Immature natural killer cell (primary cell): ENCODE measurements at regions not wholly inside any gene's neighbourhood (a gene's known extent, or its start where the extent isn't known, plus 50 kb on each side); places are given as distances from the start of the nearest gene placed in this dataset.

ENCODE experiments used
- DNase-seq, 3 donors: peaks; one replicate each; pipeline ENCODE4 v3.0.0; 2022; ENCODE audit warnings: mixed read lengths in 1 of 3
- H3K27ac Mint-ChIP-seq, 6 donors: one replicate each; pipeline ENCODE4 v1.8.0; 2020; ENCODE audit warnings: mixed read lengths in 6 of 6, mild to moderate bottlenecking in 5 of 6, inconsistent platforms in 4 of 6, moderate library complexity in 3 of 6
- H3K27me3 Mint-ChIP-seq, 3 donors: one replicate each; pipeline ENCODE4 v1.8.0; 2020 to 2021; ENCODE audit warnings: low read depth in 3 of 3, mild to moderate bottlenecking in 3 of 3, mixed read lengths in 3 of 3, moderate library complexity in 3 of 3, inconsistent platforms in 1 of 3
- H3K36me3 Mint-ChIP-seq, 3 donors: one replicate each; pipeline ENCODE4 v1.8.0; 2020; ENCODE audit warnings: mixed read lengths in 3 of 3, inconsistent platforms in 2 of 3, mild to moderate bottlenecking in 2 of 3
- H3K4me1 Mint-ChIP-seq, 2 donors: one replicate each; pipeline ENCODE4 v1.8.0; 2020; ENCODE audit warnings: inconsistent platforms in 2 of 2, mild to moderate bottlenecking in 2 of 2, mixed read lengths in 2 of 2, moderate library complexity in 1 of 2
- H3K4me3 Mint-ChIP-seq, 5 donors: one replicate each; pipeline ENCODE4 v1.8.0; 2020; ENCODE audit warnings: mild to moderate bottlenecking in 5 of 5, mixed read lengths in 5 of 5, inconsistent platforms in 3 of 5, moderate library complexity in 3 of 5
- H3K9me3 Mint-ChIP-seq, 6 donors: one replicate each; pipeline ENCODE4 v1.8.0; 2020; ENCODE audit warnings: mild to moderate bottlenecking in 6 of 6, mixed read lengths in 6 of 6, inconsistent platforms in 4 of 6, moderate library complexity in 3 of 6

- peaks cover 0 to 1% of the 10 kb centered on the region in 2 donors for H3K4me1 Mint-ChIP-seq
- H3K27ac Mint-ChIP-seq = no peak overlapping the region
- peaks cover 0 to 12% (median 0%) of the 10 kb centered on the region in 3 donors for H3K36me3 Mint-ChIP-seq
- no peak overlapping the region for H3K4me3 Mint-ChIP-seq
- H3K27me3 Mint-ChIP-seq = peaks cover 8 to 9% (median 8%) of the 10 kb centered on the region in 3 donors
- H3K9me3 Mint-ChIP-seq = peaks cover 5 to 22% (median 14%) of the 10 kb centered on the region in 6 donors
- DNase-seq = no peak
Measured at GRCh38 chr7:155187061-155187785, 110.5 kb upstream of the INSIG1 start.

GRCh38 chr7:155188357-155188756 is 109.3 kb upstream of the INSIG1 start:
- peaks cover 0 to 1% of the 10 kb centered on the region in 2 donors for H3K4me1 Mint-ChIP-seq
- peaks cover 0 to 12% (median 0%) of the 10 kb centered on the region in 3 donors for H3K36me3 Mint-ChIP-seq
- H3K27ac Mint-ChIP-seq = no peak overlapping the region
- no peak overlapping the region for H3K4me3 Mint-ChIP-seq
- H3K27me3 Mint-ChIP-seq = peaks cover 6 to 8% (median 7%) of the 10 kb centered on the region in 3 donors
- H3K9me3 Mint-ChIP-seq = peaks cover 4 to 22% (median 14%) of the 10 kb centered on the region in 6 donors
- DNase-seq = no peak

GRCh38 chr7:155188821-155189581 is 108.7 kb upstream of the INSIG1 start:
- no peak for DNase-seq
- Mint-ChIP-seq H3K27me3 (peaks cover 6 to 8% (median 7%) of the 10 kb centered on the region in 3 donors), H3K36me3 (peaks cover 0 to 12% (median 0%) of the 10 kb centered on the region in 3 donors), H3K4me1 (peaks cover 0 to 1% of the 10 kb centered on the region in 2 donors), H3K27ac (no peak overlapping the region), H3K4me3 (no peak overlapping the region), H3K9me3 (peaks cover 3 to 21% (median 14%) of the 10 kb centered on the region in 6 donors)

DNA sequence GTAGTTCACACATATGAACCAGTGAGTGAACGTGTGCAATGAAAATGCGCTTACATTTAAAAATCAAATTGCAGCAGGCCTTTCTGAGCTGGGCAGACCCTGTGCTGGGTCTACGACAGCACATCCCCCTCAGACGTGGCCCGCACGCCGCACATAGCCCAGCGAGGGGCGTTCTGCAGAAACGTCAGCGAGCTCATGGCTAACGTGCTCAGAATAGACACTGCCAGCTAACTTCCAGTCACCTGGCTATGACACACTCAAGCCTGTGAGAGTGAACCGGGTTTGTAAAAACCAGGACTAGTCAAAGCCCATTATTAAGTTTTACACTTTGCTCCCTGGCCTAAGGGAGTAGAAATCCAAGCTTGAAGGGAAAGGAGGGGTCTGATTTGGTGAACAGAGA is 108.1 kb upstream of the INSIG1 start:
- Mint-ChIP-seq H3K9me3 (peaks cover 3 to 18% (median 13%) of the 10 kb centered on the region in 6 donors), H3K27me3 (peaks cover 4 to 8% (median 6%) of the 10 kb centered on the region in 3 donors), H3K4me1 (peaks cover 0 to 1% of the 10 kb centered on the region in 2 donors), H3K27ac (no peak overlapping the region), H3K36me3 (peaks cover 0 to 12% (median 0%) of the 10 kb centered on the region in 3 donors), H3K4me3 (no peak overlapping the region)
- DNase-seq = no peak

DNA sequence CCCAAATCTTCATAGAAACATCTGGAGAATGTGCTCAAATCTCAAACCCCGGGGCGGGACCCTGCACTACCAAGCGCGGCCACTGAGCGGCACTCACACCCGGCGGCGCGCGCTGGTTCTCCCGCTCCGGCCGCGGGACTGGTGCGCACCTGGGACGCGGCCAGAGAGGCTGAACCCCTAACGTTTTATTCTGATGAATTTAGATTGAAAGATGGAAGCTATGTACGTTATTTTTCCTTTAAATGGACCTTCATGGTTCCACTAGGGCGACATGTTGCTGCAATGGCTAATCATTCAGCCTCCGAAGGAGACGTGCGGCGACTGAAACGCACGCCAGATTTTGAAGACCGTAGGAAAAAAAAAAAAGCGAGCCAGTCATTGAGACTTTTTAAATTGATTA is 107.0 kb upstream of the INSIG1 start:
- Mint-ChIP-seq H3K27ac (no peak overlapping the region), H3K4me3 (no peak overlapping the region)

DNA sequence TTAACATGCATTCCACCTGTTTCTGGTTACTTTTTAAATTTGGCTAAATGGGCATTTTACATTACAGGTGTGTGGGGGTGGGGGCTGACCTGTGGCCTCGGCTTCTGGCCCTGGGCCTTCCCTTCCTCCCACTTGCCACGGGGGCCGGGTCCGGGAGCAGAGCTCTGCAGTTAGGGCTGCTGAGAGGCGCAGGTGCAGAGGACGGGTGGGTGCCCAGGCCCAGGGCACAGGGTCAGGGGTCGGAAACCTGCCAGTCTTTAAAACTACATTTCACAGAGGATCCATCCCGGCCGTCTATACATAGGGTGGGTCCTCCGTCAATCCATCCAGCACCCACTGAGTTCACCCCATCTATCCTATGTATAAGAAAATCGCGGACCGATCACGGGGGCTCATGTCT is 106.5 kb upstream of the INSIG1 start:
- peaks cover 2 to 6% (median 4%) of the 10 kb centered on the region in 6 donors for H3K9me3 Mint-ChIP-seq
- H3K4me3 Mint-ChIP-seq = no peak overlapping the region
- no peak overlapping the region for H3K27ac Mint-ChIP-seq
- H3K27me3 Mint-ChIP-seq = peaks cover 3 to 6% (median 4%) of the 10 kb centered on the region in 3 donors
- no peak for DNase-seq
- H3K36me3 Mint-ChIP-seq = peaks cover 0 to 3% (median 0%) of the 10 kb centered on the region in 3 donors
- peaks cover 0 to 1% of the 10 kb centered on the region in 2 donors for H3K4me1 Mint-ChIP-seq

More for the DNA sequence above, 107.0 kb upstream of the INSIG1 start:
- DNase-seq = peak; percentile 44 to 50 (median 48)
- peaks cover 3 to 6% (median 6%) of the 10 kb centered on the region in 3 donors for H3K27me3 Mint-ChIP-seq
- peaks cover 0 to 7% (median 4%) of the 10 kb centered on the region in 6 donors for H3K9me3 Mint-ChIP-seq
- H3K36me3 Mint-ChIP-seq = peaks cover 0 to 3% (median 0%) of the 10 kb centered on the region in 3 donors
- peaks cover 0 to 1% of the 10 kb centered on the region in 2 donors for H3K4me1 Mint-ChIP-seq

- Mint-ChIP-seq H3K27me3 (peaks cover 3 to 6% (median 6%) of the 10 kb centered on the region in 3 donors), H3K4me1 (peaks cover 0 to 1% of the 10 kb centered on the region in 2 donors), H3K9me3 (peaks cover 3 to 12% (median 6%) of the 10 kb centered on the region in 6 donors), H3K36me3 (peaks cover 0 to 7% (median 0%) of the 10 kb centered on the region in 3 donors), H3K27ac (peak overlapping the region in 1 of 6 donors; percentile 29), H3K4me3 (no peak overlapping the region)
- no peak for DNase-seq
Measured at GRCh38 chr7:155191901-155192478, 105.7 kb upstream of the INSIG1 start.

DNA sequence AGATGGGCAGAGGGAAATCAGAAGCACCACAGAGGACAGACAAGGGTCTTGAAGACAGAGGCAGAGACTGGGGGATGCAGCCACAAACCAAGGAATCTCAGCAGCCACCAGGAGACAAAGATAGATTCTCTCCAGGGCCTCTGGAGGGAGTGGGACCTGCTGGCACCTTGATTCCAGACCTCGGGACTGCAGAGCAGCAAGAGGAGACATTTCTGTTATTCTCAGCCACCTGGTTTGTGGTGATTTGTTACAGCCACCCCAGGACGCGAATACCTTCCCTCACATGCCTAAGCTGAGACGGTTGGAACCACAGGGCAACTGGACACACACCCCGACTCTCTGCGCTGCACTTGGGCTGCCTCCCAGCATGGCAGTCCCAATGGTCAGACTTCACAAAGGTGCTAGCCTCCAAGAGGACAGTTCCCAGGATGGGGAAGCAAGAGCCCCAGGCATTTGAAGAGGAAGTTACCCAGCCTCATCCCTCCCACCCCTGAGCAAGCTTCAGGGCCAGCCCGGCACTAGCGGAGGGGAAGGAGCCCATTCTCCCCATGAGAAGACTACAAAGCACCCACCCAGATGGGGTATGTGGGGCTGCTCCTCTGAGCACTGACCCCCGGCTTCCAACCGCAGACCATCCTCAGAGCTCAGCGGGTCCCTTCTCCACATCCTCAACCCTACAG is 104.6 kb upstream of the INSIG1 start:
- H3K27ac Mint-ChIP-seq = no peak overlapping the region
- H3K36me3 Mint-ChIP-seq = peaks cover 0 to 7% (median 0%) of the 10 kb centered on the region in 3 donors
- no peak for DNase-seq
- H3K4me3 Mint-ChIP-seq = no peak overlapping the region
- peaks cover 3 to 14% (median 6%) of the 10 kb centered on the region in 6 donors for H3K9me3 Mint-ChIP-seq
- H3K27me3 Mint-ChIP-seq = peaks cover 3 to 6% (median 6%) of the 10 kb centered on the region in 3 donors
- H3K4me1 Mint-ChIP-seq = peaks cover 0 to 1% of the 10 kb centered on the region in 2 donors

GRCh38 chr7:155193716-155194115 is 104.0 kb upstream of the INSIG1 start:
- DNase-seq = no peak
- peaks cover 0 to 1% of the 10 kb centered on the region in 2 donors for H3K4me1 Mint-ChIP-seq
- peaks cover 0 to 7% (median 0%) of the 10 kb centered on the region in 3 donors for H3K36me3 Mint-ChIP-seq
- no peak overlapping the region for H3K27ac Mint-ChIP-seq
- peaks cover 3 to 14% (median 6%) of the 10 kb centered on the region in 6 donors for H3K9me3 Mint-ChIP-seq
- peaks cover 0 to 3% (median 3%) of the 10 kb centered on the region in 3 donors for H3K27me3 Mint-ChIP-seq
- no peak overlapping the region for H3K4me3 Mint-ChIP-seq

DNA sequence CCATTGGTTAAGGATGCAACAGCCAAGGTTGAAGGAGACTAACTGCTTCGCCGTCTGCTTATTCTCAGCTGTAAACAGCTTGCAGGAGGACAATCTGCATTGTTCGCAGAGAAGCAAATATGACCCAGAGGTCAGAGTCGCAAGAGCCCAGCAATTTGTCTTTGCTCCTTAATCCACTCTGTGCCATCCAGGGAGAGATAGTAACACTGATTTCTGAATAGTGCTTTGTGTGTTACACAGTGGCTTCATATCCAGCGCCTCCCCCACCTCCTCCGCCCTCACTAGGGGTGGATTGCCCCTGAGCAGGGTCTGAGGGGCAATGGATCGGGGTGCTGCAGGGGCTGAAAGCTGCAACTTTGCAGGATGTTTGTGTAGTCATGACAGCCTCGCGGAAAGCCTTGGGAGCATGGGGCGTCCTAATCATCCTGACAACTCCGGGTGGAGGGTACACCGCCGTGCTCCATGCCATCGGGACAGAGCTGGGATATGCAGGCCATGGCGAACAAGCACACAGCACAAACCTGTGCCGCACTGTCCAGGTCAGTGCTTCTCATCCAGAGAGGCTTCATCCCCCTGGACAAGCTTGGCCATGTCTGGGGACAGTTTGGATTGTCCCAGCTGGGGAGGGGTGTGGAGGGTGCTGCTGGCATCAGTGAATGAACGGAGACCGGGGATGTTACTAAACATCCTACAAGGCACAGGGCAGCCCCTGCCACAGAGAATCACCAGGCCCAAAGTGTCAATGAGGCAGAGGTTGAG is 103.1 kb upstream of the INSIG1 start:
- Mint-ChIP-seq H3K27ac (no peak overlapping the region), H3K4me1 (peaks cover 0 to 1% of the 10 kb centered on the region in 2 donors), H3K27me3 (peaks cover 0 to 3% (median 2%) of the 10 kb centered on the region in 3 donors), H3K4me3 (no peak overlapping the region), H3K9me3 (peaks cover 3 to 14% (median 6%) of the 10 kb centered on the region in 6 donors), H3K36me3 (peaks cover 0 to 7% (median 0%) of the 10 kb centered on the region in 3 donors)
- DNase-seq = no peak

DNA sequence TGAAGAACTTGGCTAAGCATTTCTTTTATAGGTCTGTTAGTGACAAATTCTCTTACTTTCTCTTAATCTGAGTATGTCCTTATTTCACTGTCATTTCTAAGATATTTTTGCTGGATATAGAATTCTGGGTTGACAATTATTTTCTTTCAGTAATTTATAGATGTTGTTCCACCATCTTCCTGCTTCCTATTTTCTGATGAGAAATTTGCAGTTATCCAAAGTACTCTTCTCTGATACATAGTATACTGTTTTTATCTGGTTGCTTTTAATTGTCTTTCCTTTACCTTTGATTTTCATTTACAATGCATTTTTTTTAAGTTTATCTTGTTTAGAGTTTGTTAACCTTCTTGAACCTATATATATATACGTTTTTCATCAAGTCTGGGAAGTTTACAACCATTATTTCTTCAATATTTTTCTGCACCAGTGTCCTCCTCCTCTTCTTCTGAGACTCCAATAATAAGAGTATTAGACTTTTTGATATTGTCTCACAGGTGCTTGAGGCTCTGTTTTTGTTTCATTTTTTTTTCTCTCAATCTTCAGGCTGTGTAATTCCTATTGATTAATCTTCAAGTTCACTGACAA is 101.6 kb upstream of the INSIG1 start:
- peaks cover 0 to 7% (median 0%) of the 10 kb centered on the region in 3 donors for H3K36me3 Mint-ChIP-seq
- no peak overlapping the region for H3K4me3 Mint-ChIP-seq
- peaks cover 3 to 14% (median 6%) of the 10 kb centered on the region in 6 donors for H3K9me3 Mint-ChIP-seq
- no peak for DNase-seq
- peaks cover 0 to 3% (median 0%) of the 10 kb centered on the region in 3 donors for H3K27me3 Mint-ChIP-seq
- no peaks in the 10 kb centered on the region for H3K4me1 Mint-ChIP-seq
- no peak overlapping the region for H3K27ac Mint-ChIP-seq

- Mint-ChIP-seq H3K27ac (no peak overlapping the region), H3K4me1 (no peaks in the 10 kb centered on the region), H3K27me3 (peaks cover 0 to 3% (median 0%) of the 10 kb centered on the region in 3 donors), H3K9me3 (peaks cover 3 to 14% (median 6%) of the 10 kb centered on the region in 6 donors), H3K4me3 (no peak overlapping the region), H3K36me3 (peaks cover 0 to 7% (median 0%) of the 10 kb centered on the region in 3 donors)
- DNase-seq = no peak
Measured at GRCh38 chr7:155198196-155198892, 99.3 kb upstream of the INSIG1 start.
